ENCODE measurements at regions not wholly inside any gene's neighbourhood (a gene's known extent, or its start where the extent isn't known, plus 50 kb on each side); places are given as distances from the start of the nearest gene placed in this dataset.

GRCh38 chr5:4295663-4296339 lies 700.2 kb downstream of the IRX1 start:
- no peak for DNase-seq (ENCODE audit: low read depth)

- DNase-seq (ENCODE audit: low read depth), result no peak
Observed at GRCh38 chr5:4306057-4306456, 710.4 kb downstream of the IRX1 start.

GRCh38 chr5:4309026-4309425 lies 713.4 kb downstream of the IRX1 start:
- DNase-seq (ENCODE audit: low read depth), result no peak

- peak; percentile 17 for DNase-seq (ENCODE audit: low read depth)
Observed at GRCh38 chr5:4313138-4313537, 717.5 kb downstream of the IRX1 start.

GRCh38 chr5:4319478-4320128 lies 724.0 kb downstream of the IRX1 start:
- no peak for DNase-seq (ENCODE audit: low read depth)

GRCh38 chr5:4330327-4330726 lies 734.7 kb downstream of the IRX1 start:
- DNase-seq (ENCODE audit: low read depth), result no peak

- DNase-seq (ENCODE audit: low read depth), result no peak
Observed at GRCh38 chr5:4335078-4335477, 739.4 kb downstream of the IRX1 start.

- DNase-seq (ENCODE audit: low read depth), result no peak
Observed at GRCh38 chr5:4337519-4337918, 741.9 kb downstream of the IRX1 start.

GRCh38 chr5:4339949-4340348 lies 744.3 kb downstream of the IRX1 start:
- DNase-seq (ENCODE audit: low read depth), result no peak

- DNase-seq (ENCODE audit: low read depth), result no peak
Observed at GRCh38 chr5:4345850-4346249, 750.2 kb downstream of the IRX1 start.

GRCh38 chr5:4348423-4348822 lies 752.8 kb downstream of the IRX1 start:
- no peak for DNase-seq (ENCODE audit: low read depth)

- DNase-seq (ENCODE audit: low read depth), result no peak
Observed at GRCh38 chr5:4348919-4349318, 753.3 kb downstream of the IRX1 start.

- no peak for DNase-seq (ENCODE audit: low read depth)
Observed at GRCh38 chr5:4356201-4356600, 760.6 kb downstream of the IRX1 start.

GRCh38 chr5:4359847-4360246 lies 764.2 kb downstream of the IRX1 start:
- no peak for DNase-seq (ENCODE audit: low read depth)

GRCh38 chr5:4361753-4362152 lies 766.1 kb downstream of the IRX1 start:
- no peak for DNase-seq (ENCODE audit: low read depth)

- no peak for DNase-seq (ENCODE audit: low read depth)
Observed at GRCh38 chr5:4362411-4362810, 766.8 kb downstream of the IRX1 start.

GRCh38 chr5:4363045-4363444 lies 767.4 kb downstream of the IRX1 start:
- no peak for DNase-seq (ENCODE audit: low read depth)

- no peak for DNase-seq (ENCODE audit: low read depth)
Observed at GRCh38 chr5:4366628-4367027, 771.0 kb downstream of the IRX1 start.

- DNase-seq (ENCODE audit: low read depth), result no peak
Observed at GRCh38 chr5:4370218-4370617, 769.9 kb upstream of the ADAMTS16 start.

GRCh38 chr5:4372481-4372880 lies 767.6 kb upstream of the ADAMTS16 start:
- no peak for DNase-seq (ENCODE audit: low read depth)

GRCh38 chr5:4373051-4373820 lies 766.9 kb upstream of the ADAMTS16 start:
- DNase-seq (ENCODE audit: low read depth), result no peak

- no peak for DNase-seq (ENCODE audit: low read depth)
Observed at GRCh38 chr5:4374866-4375265, 765.3 kb upstream of the ADAMTS16 start.

GRCh38 chr5:4375640-4376039 lies 764.5 kb upstream of the ADAMTS16 start:
- DNase-seq (ENCODE audit: low read depth), result no peak
